GM18907 (cell line): ENCODE measurements at regions not wholly inside any gene's neighbourhood (a gene's known extent, or its start where the extent isn't known, plus 50 kb on each side); places are given as distances from the start of the nearest gene placed in this dataset.

ENCODE experiments used
- ATAC-seq: cut with Tn5 transposase; IDR thresholded peaks from one replicate; pipeline ENCODE4 v1.9.1; 2021; ENCODE audit warnings: mild to moderate bottlenecking, moderate library complexity; ENCODE audit not compliant: unreplicated experiment

DNA sequence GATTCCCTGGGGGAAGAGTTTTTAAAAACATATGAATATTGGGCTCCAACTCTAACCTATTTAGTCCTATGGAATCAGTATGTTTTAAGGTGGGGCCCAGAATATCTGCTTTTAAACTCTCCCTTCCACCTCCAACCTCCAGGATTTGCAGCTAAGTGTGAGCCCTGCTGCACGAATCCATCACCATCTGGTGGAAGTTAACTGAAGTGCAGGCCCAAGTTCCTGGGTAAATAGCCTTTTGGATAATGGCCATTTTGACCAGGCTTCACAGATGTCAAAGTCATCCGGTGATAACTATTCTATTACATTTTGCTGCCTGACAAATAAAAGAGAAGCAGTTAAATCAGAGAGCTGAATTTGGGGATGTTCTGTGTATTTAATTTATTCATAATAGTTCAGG, 58.1 kb upstream of the RMST start:
- peak; percentile 96 for ATAC-seq

DNA sequence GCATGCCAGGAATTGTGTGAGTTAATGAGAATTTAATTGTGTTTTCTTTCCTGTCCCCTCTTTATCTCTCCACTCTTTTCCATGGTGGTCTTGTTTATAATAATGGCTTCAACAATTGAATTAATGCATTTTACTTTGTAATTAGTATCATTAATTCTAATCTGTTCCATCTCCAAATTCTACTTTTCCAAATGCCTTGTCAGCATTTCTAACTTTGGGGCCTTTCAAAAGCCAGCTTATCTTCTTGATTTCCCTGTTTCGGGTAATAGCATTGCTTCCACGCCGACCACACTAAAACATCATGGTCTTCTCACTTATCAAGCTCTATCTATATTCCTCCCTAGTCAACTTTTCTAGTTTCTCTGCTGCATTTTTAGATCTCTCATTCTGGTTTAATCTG, 54.2 kb upstream of the RMST start:
- no peak for ATAC-seq

DNA sequence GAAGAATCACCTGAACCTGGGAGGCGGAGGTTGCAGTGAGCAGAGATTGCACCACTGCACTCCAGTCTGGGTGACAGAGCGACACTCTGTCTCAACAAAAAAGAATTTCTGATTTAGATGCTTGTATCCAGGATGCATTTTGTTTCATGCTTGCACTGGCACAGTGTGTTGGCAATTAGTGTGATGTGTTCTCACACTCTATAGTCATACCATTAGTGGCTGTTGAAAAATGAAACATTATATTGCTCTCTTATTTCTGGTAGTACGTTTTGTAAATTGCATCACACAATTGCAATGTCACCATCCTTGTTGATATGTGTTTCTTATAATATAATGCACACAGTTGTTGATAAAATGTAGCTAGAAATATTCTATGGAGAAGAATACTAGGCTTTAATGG, 51.3 kb upstream of the RMST start:
- no peak for ATAC-seq
